Peyer's patch (tissue), 4 donors: ENCODE measurements at regions not wholly inside any gene's neighbourhood (a gene's known extent, or its start where the extent isn't known, plus 50 kb on each side); places are given as distances from the start of the nearest gene placed in this dataset.

Experiments
- CTCF ChIP-seq, 6 experiments: fragments of 450-650 bp in 4 of 6; fragments of 200-600 bp in 2 of 6; sonication (generic) in 1 of 6; IDR thresholded peaks; one replicate each; pipeline ENCODE4 v1.5.1; 2017 to 2019; ENCODE audit warnings: antibody characterized with exemption in 6 of 6, mild to moderate bottlenecking in 3 of 6, moderate library complexity in 1 of 6
- POLR2A ChIP-seq, 2 donors: fragments of 450-650 bp; IDR thresholded peaks; one replicate each; pipeline ENCODE4 v1.5.1; 2017; ENCODE audit warnings: antibody characterized with exemption in 2 of 2, mild to moderate bottlenecking in 2 of 2, moderate library complexity in 2 of 2

GRCh38 chr5:173826428-173827350 is 61.5 kb upstream of the CPEB4 start:
- TF ChIP-seq CTCF (IDR thresholded peaks at IDR 0.05) = no peak
- no peak for TF ChIP-seq POLR2A (IDR thresholded peaks at IDR 0.05)
